ENCODE measurements at regions not wholly inside any gene's neighbourhood (a gene's known extent, or its start where the extent isn't known, plus 50 kb on each side); places are given as distances from the start of the nearest gene placed in this dataset.
A peak's percentile ranks its signal among the peaks of the same experiment; 100 is the strongest.

DNA sequence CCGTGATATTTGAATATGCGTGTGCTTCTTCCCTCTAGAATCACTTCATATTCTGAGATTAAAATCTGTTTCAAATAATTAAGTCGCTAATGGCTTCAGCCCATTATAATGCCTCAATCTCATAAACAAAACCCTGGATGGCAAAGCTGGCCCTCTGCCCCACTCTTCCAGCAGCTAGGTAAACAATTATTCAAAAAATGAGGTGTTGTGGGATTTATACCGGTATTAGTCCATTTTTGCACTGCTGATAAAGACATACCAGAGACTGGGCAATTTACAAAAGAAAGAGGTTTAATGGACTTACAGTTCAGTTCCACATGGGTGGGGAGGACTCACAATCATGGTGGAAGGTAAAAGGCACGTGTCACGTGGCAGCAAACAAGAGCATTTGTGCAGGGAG is 510.4 kb upstream of the ADGRL2 start:
- H3K4me1 ChIP-seq (ENCODE audit: insufficient read depth, low read length) = no peaks in the 10 kb centered on the region
- H3K79me2 ChIP-seq (ENCODE audit: insufficient read depth, low read length) = no peaks in the 10 kb centered on the region
- no peak overlapping the region for H2AFZ ChIP-seq (ENCODE audit: low read length)
- no peaks in the 10 kb centered on the region for H3K27me3 ChIP-seq (ENCODE audit: control insufficient read depth in 1 of 2, insufficient read depth in 2 of 2, low read length in 2 of 2)
- DNase-seq (ENCODE audit: low spot score) (no peak), FAIRE-seq (no peak), ATAC-seq (no peak)
- H3K27ac ChIP-seq (ENCODE audit: extremely low read length, insufficient read depth, low read length) = no peak overlapping the region
- no peak overlapping the region for H3K4me3 ChIP-seq (replicated peaks in 1 of 3; ENCODE audit: insufficient read depth in 1 of 3, low read depth in 2 of 3, low read length in 3 of 3)
- BruUV-seq (replicated peaks) = no TSS peak
- peaks cover 62% of the 10 kb centered on the region for H3K9me3 ChIP-seq (ENCODE audit: low read length)
- H4K20me1 ChIP-seq (ENCODE audit: insufficient read depth, low read length) = no peaks in the 10 kb centered on the region
- WGBS (ENCODE audit: low lambda C conversion rate) = 1% methylated on average over 6 of the region's 6 CpGs
- POLR2A ChIA-PET = no interaction called here
- TF ChIP-seq, protein P1, sequence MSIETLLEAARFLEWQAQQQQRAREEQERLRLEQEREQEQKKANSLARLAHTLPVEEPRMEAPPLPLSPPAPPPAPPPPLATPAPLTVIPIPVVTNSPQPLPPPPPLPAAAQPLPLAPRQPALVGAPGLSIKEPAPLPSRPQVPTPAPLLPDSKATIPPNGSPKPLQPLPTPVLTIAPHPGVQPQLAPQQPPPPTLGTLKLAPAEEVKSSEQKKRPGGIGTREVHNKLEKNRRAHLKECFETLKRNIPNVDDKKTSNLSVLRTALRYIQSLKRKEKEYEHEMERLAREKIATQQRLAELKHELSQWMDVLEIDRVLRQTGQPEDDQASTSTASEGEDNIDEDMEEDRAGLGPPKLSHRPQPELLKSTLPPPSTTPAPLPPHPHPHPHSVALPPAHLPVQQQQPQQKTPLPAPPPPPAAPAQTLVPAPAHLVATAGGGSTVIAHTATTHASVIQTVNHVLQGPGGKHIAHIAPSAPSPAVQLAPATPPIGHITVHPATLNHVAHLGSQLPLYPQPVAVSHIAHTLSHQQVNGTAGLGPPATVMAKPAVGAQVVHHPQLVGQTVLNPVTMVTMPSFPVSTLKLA (IDR thresholded peaks at IDR 0.05) = peak; percentile 76
- TF ChIP-seq MIER2 (CRISPR knock-in tag; IDR thresholded peaks at IDR 0.05) = no peak
- H3K4me2 ChIP-seq (ENCODE audit: low read depth, low read length) = no peak overlapping the region
- intact Hi-C loops (cut with micrococcal nuclease; ENCODE audit: unreplicated experiment) = no loop called here
- CTCF ChIA-PET (ENCODE audit: low intra/inter-chr PET ratio, low total read pairs) = no interaction called here
- in situ Hi-C loops (cut with HindIII; ENCODE audit: extremely low pct_ligation_motif_present, low pct_unique_long_range_greater_than_20kb) = no loop called here
- H3K36me3 ChIP-seq (replicated peaks in 1 of 2; ENCODE audit: control insufficient read depth in 1 of 2, insufficient read depth in 2 of 2, low read length in 2 of 2) = no peaks in the 10 kb centered on the region
- H3K9ac ChIP-seq (ENCODE audit: insufficient read depth, low read depth, low read length) = no peak overlapping the region

DNA sequence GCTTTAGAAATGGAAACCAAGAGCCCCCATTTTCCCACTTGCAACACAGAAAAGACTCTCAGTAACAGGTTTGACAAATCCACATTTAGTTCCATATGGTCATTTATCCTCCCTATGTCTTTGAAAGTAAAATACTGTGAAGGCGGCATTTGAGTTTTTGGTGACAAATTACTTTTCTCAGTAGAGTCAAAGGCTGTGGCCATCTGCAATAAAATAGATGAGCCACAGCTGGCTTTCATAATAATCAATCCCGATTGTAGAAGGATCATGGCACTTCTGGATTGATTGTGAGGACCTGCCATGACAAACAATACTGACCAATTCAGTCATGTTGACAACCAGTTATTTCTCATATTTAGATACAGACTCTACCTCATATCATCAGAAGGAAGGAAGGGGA is 512.0 kb upstream of the ADGRL2 start:
- Histone ChIP-seq H3K79me2 (ENCODE audit: insufficient read depth, low read length) (no peaks in the 10 kb centered on the region), H3K27me3 (ENCODE audit: control insufficient read depth in 1 of 2, insufficient read depth in 2 of 2, low read length in 2 of 2) (no peaks in the 10 kb centered on the region), H4K20me1 (ENCODE audit: insufficient read depth, low read length) (no peaks in the 10 kb centered on the region), H3K4me2 (ENCODE audit: low read depth, low read length) (no peak overlapping the region), H3K27ac (ENCODE audit: extremely low read length, insufficient read depth, low read length) (no peak overlapping the region), H3K4me1 (ENCODE audit: insufficient read depth, low read length) (no peaks in the 10 kb centered on the region), H3K4me3 (replicated peaks in 1 of 3; ENCODE audit: insufficient read depth in 1 of 3, low read depth in 2 of 3, low read length in 3 of 3) (no peak overlapping the region), H2AFZ (ENCODE audit: low read length) (no peak overlapping the region), H3K9ac (ENCODE audit: insufficient read depth, low read depth, low read length) (no peak overlapping the region), H3K36me3 (replicated peaks in 1 of 2; ENCODE audit: control insufficient read depth in 1 of 2, insufficient read depth in 2 of 2, low read length in 2 of 2) (no peaks in the 10 kb centered on the region), H3K9me3 (ENCODE audit: low read length) (peaks cover 55% of the 10 kb centered on the region)
- ChIA-PET CTCF (ENCODE audit: low intra/inter-chr PET ratio, low total read pairs) (no interaction called here), POLR2A (no interaction called here)
- TF ChIP-seq ZNF232 (CRISPR knock-in tag; IDR thresholded peaks at IDR 0.05; ENCODE audit: borderline replicate concordance) (no peak), NCOA2 (CRISPR knock-in tag; IDR thresholded peaks at IDR 0.05) (no peak), ZBTB8A (CRISPR knock-in tag; IDR thresholded peaks at IDR 0.05; ENCODE audit: borderline replicate concordance, low read depth) (no peak), ZNF672 (CRISPR knock-in tag; IDR thresholded peaks at IDR 0.05) (no peak), ZFP41 (CRISPR knock-in tag; IDR thresholded peaks at IDR 0.05; ENCODE audit: borderline replicate concordance) (no peak)
- TF ChIP-seq, protein P2, sequence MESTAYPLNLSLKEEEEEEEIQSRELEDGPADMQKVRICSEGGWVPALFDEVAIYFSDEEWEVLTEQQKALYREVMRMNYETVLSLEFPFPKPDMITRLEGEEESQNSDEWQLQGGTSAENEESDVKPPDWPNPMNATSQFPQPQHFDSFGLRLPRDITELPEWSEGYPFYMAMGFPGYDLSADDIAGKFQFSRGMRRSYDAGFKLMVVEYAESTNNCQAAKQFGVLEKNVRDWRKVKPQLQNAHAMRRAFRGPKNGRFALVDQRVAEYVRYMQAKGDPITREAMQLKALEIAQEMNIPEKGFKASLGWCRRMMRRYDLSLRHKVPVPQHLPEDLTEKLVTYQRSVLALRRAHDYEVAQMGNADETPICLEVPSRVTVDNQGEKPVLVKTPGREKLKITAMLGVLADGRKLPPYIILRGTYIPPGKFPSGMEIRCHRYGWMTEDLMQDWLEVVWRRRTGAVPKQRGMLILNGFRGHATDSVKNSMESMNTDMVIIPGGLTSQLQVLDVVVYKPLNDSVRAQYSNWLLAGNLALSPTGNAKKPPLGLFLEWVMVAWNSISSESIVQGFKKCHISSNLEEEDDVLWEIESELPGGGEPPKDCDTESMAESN (CRISPR knock-in tag; conservative IDR thresholded peaks at IDR 0.05) = no peak
- TF ChIP-seq, protein P3, sequence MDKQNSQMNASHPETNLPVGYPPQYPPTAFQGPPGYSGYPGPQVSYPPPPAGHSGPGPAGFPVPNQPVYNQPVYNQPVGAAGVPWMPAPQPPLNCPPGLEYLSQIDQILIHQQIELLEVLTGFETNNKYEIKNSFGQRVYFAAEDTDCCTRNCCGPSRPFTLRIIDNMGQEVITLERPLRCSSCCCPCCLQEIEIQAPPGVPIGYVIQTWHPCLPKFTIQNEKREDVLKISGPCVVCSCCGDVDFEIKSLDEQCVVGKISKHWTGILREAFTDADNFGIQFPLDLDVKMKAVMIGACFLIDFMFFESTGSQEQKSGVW (CRISPR knock-in tag; IDR thresholded peaks at IDR 0.05; ENCODE audit: borderline replicate concordance) = no peak
- TF ChIP-seq, protein P4, sequence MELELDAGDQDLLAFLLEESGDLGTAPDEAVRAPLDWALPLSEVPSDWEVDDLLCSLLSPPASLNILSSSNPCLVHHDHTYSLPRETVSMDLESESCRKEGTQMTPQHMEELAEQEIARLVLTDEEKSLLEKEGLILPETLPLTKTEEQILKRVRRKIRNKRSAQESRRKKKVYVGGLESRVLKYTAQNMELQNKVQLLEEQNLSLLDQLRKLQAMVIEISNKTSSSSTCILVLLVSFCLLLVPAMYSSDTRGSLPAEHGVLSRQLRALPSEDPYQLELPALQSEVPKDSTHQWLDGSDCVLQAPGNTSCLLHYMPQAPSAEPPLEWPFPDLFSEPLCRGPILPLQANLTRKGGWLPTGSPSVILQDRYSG (CRISPR knock-in tag; IDR thresholded peaks at IDR 0.05) = no peak
- no peak for DNase-seq (ENCODE audit: low spot score)
- in situ Hi-C loops (cut with HindIII; ENCODE audit: extremely low pct_ligation_motif_present, low pct_unique_long_range_greater_than_20kb) (no loop called here), intact Hi-C loops (cut with micrococcal nuclease; ENCODE audit: unreplicated experiment) (no loop called here)
- no TSS peak for BruUV-seq (replicated peaks)
- ATAC-seq = no peak
- 20% methylated on average over 2 of the region's 2 CpGs for WGBS (ENCODE audit: low lambda C conversion rate)
- no peak for FAIRE-seq

Measured in HepG2 (cell line).